Amniotic epithelial cell (primary cell): ENCODE measurements at regions not wholly inside any gene's neighbourhood (a gene's known extent, or its start where the extent isn't known, plus 50 kb on each side); places are given as distances from the start of the nearest gene placed in this dataset.

Experiments
- DNase-seq: peaks from one replicate; pipeline ENCODE4 v3.0.0-alpha.2; 2010; ENCODE audit warnings: low read depth

GRCh38 chr15:72966641-72967040, 85.6 kb upstream of the NEO1 start:
- DNase-seq = no peak

DNA sequence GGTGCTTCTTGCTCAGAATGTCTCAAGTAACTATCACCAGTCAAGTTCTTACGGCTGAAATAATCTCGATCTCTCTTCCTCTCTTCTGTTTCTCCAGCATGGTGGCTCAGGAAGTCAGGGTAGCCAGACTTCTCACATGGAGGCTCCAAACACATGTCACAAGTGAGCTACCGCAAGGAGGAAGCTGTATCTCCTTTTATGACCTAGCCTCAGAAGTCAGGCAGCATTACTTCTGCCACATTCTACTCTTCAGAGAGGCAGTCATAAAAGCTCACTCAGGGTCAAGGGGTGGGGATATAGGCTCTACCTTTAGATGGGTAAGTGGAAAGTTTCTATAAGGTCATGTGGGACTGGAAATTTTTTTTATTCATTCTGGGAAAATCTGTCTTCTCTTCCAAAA, 86.6 kb upstream of the NEO1 start:
- DNase-seq = no peak

DNA sequence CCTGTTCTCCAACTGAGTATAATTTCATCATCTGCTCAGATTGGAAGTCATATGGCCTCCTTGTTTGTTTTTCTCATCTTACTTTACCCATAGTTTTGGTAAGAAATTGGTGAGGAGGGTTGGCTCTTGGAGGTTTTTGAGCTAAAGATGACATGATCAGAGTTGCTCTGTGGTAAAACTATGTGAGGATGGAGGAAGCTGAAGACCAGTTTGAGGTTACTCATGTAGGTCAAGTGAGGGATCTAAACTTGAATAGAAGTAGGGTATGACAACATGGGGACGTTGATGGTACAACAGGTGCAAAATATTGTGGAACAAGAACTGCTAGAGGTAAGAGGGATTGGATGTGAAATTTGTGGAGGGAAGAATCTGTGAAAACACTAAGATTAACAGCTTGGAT, 87.7 kb upstream of the NEO1 start:
- DNase-seq = no peak

GRCh38 chr15:72964135-72964534, 88.1 kb upstream of the NEO1 start:
- no peak for DNase-seq

GRCh38 chr15:72962054-72962702, 90.1 kb upstream of the NEO1 start:
- no peak for DNase-seq

- no peak for DNase-seq
These were observed 90.9 kb upstream of the NEO1 start for GRCh38 chr15:72961346-72961745.

- DNase-seq = no peak
These were observed 93.6 kb upstream of the NEO1 start for GRCh38 chr15:72958634-72959033.

DNA sequence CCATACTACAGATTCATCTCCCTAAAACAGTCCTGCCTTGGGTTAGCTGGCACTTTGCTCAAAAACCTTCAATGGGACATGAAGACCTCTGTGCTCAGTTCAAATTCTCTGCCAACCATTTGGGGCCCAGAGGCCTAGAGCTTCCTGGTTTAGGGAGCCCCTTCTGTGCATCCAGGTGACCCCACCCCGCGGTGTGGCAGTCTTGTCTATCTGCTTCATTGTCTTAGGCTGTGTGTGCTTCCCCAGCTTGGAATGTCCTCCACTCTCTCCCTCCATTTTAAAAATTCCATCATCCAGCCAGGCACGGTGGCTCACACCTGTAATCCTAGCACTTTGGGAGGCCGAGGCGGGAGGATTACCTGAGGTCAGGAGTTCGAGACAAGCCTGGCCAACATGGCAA, 99.0 kb upstream of the NEO1 start:
- no peak for DNase-seq

DNA sequence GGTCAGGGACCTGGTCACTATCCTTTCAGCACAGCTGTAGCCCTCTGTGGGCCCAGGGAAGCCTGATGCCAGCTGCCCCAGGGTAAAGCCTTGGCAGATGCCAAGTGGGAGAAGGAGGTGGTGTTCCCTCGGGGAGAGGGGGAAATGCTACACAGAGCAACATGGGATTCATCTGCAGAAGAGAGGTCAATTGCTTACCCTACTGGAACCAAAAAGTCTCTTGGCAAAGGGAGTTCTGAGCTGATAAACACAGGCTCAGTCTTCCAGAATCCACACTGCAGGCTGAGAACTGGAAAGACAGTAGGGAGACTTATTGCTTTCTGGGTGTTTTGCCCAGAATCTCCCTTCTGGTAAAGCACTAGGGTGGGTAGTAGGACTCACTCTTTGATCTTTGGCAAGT, 100.1 kb upstream of the NEO1 start:
- no peak for DNase-seq

- no peak for DNase-seq
These were observed 103.6 kb upstream of the NEO1 start for GRCh38 chr15:72948662-72949061.

DNA sequence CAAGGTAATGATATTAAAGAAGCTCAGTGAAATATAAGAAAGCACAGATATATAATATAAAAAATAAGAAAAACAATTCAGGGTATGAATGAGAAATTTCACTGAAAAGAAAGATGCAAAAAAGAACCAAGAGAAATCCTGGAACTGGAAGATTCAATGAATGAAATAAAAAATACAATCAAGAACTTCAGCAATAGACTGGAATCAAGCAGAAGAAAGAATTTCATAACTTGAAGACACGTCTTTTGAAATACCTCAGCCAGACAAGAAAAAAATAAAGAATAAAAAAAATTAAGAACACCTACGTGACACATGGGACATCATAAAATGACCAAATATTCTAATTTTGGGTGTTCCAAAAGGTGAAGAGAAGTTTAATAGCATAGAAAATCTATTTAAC, 104.6 kb upstream of the NEO1 start:
- no peak for DNase-seq

DNA sequence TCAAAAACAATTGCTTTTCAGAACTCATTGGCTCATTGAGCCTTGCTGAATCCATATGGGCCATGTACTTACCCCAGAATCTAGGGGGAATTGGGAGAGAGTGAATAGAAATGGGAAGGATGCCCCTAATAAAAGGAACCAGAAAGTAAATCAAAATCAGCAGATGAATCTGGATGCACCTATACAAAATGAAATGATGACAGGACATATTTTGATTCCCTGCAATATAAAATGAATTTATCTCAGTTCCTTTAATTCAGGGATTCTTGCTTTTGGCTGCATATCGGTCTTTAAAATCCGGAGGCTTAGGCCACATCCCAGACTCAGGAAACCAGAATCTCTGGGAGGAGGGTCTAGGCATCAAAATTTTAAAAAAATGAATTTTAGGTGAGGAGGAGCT, 107.7 kb upstream of the NEO1 start:
- no peak for DNase-seq

GRCh38 chr15:72940229-72940622, 112.0 kb upstream of the NEO1 start:
- DNase-seq = no peak

GRCh38 chr15:72939514-72940228, 112.6 kb upstream of the NEO1 start:
- DNase-seq = no peak

- no peak for DNase-seq
These were observed 115.3 kb upstream of the NEO1 start for GRCh38 chr15:72936691-72937679.

GRCh38 chr15:72936237-72936636, 116.0 kb upstream of the NEO1 start:
- no peak for DNase-seq

DNA sequence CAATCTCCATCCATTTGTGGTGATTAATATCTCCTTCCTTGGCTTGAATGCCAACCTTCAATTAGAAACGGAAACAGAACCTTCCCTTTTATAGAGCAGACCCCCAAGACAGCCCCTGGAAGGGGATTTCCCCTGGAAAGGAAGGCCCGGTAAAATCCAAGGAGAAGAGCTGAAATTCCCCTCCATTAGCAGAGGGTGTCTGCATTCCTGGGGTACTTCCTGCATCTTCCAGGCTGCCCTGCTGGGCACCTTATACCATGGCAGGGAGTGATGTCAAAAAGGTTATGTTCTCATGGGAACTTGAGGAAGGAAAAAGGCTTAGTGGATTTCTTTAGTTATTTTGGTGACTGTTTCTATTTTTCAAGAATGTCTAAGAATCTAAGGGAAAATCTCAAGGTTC, 116.7 kb upstream of the NEO1 start:
- no peak for DNase-seq

- no peak for DNase-seq
These were observed 117.3 kb upstream of the NEO1 start for GRCh38 chr15:72934921-72935320.

DNA sequence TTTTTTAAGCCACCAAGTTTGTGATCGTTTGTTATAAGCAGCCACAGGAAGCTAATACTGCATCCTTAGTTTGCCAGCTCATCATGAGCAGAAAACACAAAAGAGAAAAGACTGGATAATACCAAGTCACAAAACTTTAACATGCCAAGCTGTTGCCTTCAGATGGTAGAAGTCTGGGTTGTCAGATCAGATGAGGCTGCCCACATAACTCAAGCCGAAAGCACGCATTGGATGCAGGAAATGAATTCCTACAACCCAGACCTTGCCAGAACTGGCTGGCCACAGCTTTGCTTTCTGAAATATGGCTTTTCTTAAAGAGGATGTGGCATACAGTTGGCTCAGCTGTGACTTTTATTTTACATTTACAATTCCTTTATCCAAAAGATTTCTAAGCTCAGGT, 118.3 kb upstream of the NEO1 start:
- no peak for DNase-seq

DNA sequence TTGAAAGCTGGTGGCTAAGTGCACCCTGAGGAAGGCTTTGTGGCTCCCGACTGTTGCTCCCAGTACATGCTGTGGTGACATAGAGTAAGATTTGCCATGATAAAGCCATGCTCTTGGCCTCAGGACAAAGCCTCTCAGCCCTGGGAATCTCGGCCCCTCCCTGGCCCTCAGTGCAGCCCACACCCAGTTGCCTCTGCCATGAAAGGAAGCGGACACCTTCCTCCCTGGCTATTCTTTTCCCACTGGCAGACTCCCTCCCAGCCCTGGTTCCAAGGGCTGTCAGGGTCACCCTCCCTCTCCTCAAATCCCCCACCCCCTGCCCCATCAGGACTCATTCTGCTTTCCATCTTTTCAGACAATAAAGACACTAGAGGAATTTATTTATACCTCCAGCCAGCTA, 119.8 kb upstream of the NEO1 start:
- DNase-seq = no peak

GRCh38 chr15:72927451-72927850, 124.8 kb upstream of the NEO1 start:
- DNase-seq = no peak

DNA sequence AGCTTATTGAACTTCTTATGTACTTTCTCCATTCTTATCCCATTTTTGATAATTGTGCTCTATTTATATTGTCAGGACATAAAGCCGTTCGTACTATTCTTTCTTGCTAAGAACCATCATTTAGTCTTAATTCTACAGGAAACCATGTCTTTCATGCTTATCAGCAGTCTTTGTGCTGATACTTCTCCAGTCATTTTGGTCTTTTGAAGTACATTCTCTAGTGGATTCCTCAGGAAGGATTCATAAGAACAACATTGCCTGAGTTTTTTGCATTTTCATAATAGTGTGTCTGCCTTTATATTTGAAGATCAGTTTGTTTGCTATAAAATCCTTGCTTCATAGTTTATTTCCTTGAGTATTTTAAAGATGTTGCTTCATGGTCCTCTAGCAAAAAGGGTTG, 126.6 kb upstream of the NEO1 start:
- DNase-seq = peak; percentile 3

DNA sequence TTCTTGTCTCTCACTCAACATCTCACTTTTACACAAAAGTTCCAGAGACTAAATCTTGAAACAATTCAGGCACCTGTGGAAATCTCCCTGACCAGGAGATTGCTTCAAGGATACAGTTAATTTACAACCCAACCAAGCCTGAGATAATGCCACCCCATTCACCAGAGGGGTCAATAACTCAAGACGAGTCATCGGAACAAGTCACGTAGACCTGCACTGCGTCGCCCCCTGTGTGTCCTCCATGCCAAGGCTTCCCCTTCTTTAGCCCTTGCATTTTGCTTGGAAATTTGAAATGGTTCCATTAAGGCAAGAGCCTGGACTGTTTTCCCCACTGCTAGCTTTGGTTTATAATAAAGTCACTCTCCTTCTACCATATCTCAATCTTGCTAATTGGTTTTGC, 129.0 kb upstream of the NEO1 start:
- DNase-seq = no peak
